ENCODE measurements at regions not wholly inside any gene's neighbourhood (a gene's known extent, or its start where the extent isn't known, plus 50 kb on each side); places are given as distances from the start of the nearest gene placed in this dataset.

DNA sequence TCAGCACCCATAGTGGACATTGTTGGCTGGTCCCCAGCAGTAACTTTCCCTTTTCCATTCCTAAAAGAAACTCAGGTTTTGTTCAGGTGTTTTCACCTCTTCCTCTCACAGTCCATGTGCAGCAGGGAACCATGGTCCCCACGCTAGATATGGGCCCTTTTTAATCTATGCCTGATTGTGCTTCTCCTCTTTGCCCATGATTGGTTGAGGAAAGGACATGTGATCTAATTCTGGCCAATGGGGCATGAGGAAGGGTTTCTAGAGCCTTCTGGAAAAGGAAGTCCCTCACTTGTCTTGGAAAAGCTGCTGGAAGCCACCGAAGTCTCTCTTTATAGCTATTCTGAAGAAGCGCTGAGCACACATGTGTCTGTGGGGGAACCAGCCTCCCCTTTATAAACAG lies 330.7 kb downstream of the ACTR3B start:
- no peak for DNase-seq (ENCODE audit: low read depth)
- TF ChIP-seq, protein P1, sequence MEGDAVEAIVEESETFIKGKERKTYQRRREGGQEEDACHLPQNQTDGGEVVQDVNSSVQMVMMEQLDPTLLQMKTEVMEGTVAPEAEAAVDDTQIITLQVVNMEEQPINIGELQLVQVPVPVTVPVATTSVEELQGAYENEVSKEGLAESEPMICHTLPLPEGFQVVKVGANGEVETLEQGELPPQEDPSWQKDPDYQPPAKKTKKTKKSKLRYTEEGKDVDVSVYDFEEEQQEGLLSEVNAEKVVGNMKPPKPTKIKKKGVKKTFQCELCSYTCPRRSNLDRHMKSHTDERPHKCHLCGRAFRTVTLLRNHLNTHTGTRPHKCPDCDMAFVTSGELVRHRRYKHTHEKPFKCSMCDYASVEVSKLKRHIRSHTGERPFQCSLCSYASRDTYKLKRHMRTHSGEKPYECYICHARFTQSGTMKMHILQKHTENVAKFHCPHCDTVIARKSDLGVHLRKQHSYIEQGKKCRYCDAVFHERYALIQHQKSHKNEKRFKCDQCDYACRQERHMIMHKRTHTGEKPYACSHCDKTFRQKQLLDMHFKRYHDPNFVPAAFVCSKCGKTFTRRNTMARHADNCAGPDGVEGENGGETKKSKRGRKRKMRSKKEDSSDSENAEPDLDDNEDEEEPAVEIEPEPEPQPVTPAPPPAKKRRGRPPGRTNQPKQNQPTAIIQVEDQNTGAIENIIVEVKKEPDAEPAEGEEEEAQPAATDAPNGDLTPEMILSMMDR (conservative IDR thresholded peaks at IDR 0.05; ENCODE audit: low read depth, low read length), result no peak
- H3K4me3 ChIP-seq (ENCODE audit: low read depth, low read length), result no peak overlapping the region

GRCh38 chr7:153090764-153091163 lies 331.2 kb downstream of the ACTR3B start:
- TF ChIP-seq, protein P1 (conservative IDR thresholded peaks at IDR 0.05; ENCODE audit: low read depth, low read length), result no peak
- DNase-seq (ENCODE audit: low read depth), result no peak
- no peak overlapping the region for H3K4me3 ChIP-seq (ENCODE audit: low read depth, low read length)

GRCh38 chr7:153091477-153091876 lies 331.9 kb downstream of the ACTR3B start:
- DNase-seq (ENCODE audit: low read depth), result no peak

DNA sequence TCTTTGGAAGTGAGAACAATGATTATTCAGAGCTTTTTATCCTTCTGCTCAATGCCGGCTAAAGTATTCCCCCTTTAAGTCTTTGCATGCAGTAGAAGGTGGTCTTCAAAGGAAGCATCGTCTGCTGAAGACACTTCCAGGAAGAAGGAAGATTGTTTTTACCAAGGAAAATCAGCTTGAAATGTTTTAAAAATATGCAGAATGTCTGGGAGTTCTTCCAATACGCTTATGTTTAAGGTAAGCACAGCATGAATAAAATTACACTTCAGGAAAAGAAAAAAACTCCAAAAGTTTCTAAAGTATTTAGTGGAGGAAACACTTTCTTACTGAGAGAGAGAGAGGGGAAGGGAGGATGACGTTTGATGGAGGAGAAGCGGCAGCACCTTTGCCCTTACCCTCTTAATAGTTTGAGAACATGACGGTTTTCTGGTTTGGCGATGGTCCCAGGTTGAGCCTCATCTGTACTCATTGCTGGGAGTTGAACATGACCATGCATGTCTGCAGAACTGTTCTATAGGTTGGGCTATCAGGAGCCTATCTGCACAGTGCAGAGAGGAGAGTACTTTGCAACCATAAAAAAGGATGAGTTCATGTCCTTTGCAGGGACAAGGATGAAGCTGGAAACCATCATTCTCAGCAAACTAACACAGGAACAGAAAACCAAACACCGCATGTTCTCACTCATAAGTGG lies 338.1 kb downstream of the ACTR3B start:
- TF ChIP-seq, protein P1 (conservative IDR thresholded peaks at IDR 0.05; ENCODE audit: low read depth, low read length), result no peak
- no peak for DNase-seq (ENCODE audit: low read depth)
- H3K4me3 ChIP-seq (ENCODE audit: low read depth, low read length), result no peak overlapping the region

More at GRCh38 chr7:153091477-153091876, 331.9 kb downstream of the ACTR3B start:
- no peak overlapping the region for H3K4me3 ChIP-seq (ENCODE audit: low read depth, low read length)
- TF ChIP-seq, protein P1 (conservative IDR thresholded peaks at IDR 0.05; ENCODE audit: low read depth, low read length), result no peak

DNA sequence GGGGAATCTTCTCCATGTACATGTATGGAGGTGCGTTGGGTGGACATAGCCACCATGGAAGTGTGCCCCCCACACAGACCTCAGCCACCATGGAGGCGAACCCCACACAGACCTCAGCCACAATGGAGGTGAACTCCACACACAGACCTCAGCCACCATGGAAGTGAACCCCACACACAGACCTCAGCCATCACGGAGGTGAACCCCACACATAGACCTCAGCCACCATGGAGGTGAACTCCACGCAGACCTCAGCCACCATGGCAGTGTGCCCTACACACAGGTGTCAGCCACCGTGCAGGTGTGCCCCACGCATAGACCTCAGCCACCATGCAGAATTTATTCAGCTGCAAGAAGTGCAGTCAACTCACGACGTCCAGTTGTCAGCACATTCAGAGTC lies 339.7 kb downstream of the ACTR3B start:
- no peak overlapping the region for H3K4me3 ChIP-seq (ENCODE audit: low read depth, low read length)
- no peak for DNase-seq (ENCODE audit: low read depth)
- TF ChIP-seq, protein P1 (conservative IDR thresholded peaks at IDR 0.05; ENCODE audit: low read depth, low read length), result no peak

DNA sequence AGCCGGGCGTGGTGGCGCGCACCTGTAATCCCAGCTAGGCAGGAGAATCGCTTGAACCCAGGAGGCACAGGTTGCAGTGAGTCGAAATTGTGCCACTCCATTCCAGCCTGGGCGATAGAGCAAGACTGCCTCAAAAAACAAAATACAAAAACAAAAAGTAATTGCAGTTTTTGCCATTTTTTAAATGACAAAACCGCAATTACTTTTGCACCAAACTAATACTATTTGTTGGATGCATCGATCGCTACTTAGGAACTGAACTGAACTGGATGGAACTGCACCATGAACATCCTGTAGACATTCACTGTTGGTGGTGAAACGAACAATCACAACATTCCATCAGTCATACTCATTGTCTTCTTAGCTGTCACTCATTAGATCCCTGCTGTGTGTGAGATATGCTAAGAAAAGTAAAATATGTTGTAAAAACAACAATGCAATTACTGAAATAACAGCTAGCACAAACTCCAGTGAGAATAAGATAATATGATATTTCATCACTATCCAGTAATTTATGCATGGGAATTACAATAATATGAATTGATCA lies 341.2 kb downstream of the ACTR3B start:
- TF ChIP-seq, protein P1 (conservative IDR thresholded peaks at IDR 0.05; ENCODE audit: low read depth, low read length), result no peak
- no peak overlapping the region for H3K4me3 ChIP-seq (ENCODE audit: low read depth, low read length)
- DNase-seq (ENCODE audit: low read depth), result no peak

DNA sequence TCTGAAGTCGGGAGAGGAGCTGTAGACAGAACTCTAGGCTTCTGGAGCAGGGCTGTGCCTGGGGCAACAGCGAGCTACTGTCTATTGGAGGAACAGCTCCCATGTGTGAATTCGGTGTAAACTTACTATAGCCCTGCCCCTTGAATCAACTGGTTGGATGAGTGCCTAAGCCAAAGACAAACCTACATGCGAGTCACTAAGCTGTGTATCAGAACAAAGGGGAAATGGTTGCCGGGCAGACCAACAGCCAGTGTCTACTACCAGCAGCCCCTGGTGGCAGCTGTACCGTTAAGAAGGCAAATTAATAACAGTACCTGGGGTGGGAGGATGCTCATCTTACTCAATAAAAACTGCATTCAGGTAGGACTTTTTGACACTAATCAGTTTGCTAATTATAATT lies 343.6 kb downstream of the ACTR3B start:
- TF ChIP-seq, protein P1 (conservative IDR thresholded peaks at IDR 0.05; ENCODE audit: low read depth, low read length), result no peak
- no peak overlapping the region for H3K4me3 ChIP-seq (ENCODE audit: low read depth, low read length)
- no peak for DNase-seq (ENCODE audit: low read depth)
